ENCODE measurements at regions not wholly inside any gene's neighbourhood (a gene's known extent, or its start where the extent isn't known, plus 50 kb on each side); places are given as distances from the start of the nearest gene placed in this dataset.

DNA sequence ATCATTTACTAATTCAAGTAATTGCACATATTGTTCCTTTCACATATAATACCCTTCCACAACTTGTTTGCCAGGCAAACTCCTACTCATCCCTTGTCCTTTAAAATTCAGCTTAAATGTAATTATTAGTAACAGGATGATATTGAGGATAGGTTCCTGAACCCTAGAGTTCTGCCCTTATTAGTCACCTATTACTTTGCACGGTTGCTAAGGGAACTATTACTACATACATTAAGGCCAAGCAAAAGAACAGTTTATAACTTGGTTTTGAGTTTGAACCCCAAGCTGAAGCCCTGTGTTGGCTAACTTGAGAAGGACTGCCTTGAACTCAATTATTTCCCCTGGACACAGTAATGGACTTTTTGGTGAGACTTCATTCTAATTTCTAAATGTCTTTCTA lies 529.7 kb downstream of the IGSF11 start:
- TF ChIP-seq, protein P1, sequence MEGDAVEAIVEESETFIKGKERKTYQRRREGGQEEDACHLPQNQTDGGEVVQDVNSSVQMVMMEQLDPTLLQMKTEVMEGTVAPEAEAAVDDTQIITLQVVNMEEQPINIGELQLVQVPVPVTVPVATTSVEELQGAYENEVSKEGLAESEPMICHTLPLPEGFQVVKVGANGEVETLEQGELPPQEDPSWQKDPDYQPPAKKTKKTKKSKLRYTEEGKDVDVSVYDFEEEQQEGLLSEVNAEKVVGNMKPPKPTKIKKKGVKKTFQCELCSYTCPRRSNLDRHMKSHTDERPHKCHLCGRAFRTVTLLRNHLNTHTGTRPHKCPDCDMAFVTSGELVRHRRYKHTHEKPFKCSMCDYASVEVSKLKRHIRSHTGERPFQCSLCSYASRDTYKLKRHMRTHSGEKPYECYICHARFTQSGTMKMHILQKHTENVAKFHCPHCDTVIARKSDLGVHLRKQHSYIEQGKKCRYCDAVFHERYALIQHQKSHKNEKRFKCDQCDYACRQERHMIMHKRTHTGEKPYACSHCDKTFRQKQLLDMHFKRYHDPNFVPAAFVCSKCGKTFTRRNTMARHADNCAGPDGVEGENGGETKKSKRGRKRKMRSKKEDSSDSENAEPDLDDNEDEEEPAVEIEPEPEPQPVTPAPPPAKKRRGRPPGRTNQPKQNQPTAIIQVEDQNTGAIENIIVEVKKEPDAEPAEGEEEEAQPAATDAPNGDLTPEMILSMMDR (IDR thresholded peaks at IDR 0.05; ENCODE audit: low read length): no peak
- no peak for TF ChIP-seq EZH2 (optimal IDR thresholded peaks at IDR 0.05; ENCODE audit: low read depth, low read length)
- no peak for TF ChIP-seq EZH2phosphoT487 (IDR thresholded peaks at IDR 0.05; ENCODE audit: low read length)

All from MM.1S (cell line).